Thymus (tissue), 11 donors: ENCODE measurements at regions not wholly inside any gene's neighbourhood (a gene's known extent, or its start where the extent isn't known, plus 50 kb on each side); places are given as distances from the start of the nearest gene placed in this dataset.

Source experiments
- DNase-seq, 9 donors: peaks; one replicate each; pipeline ENCODE4 v3.0.0-alpha.2; 2013; ENCODE audit warnings: low spot score in 9 of 9, low read depth in 6 of 9, missing footprints in 1 of 9
- H3K27ac ChIP-seq, 2 donors: one replicate each; pipeline ENCODE4 v1.5.1; 2013; ENCODE audit warnings: control low read depth in 1 of 2, low read depth in 1 of 2, low read length in 1 of 2, mild to moderate bottlenecking in 1 of 2, moderate library complexity in 1 of 2
- H3K27me3 ChIP-seq, 2 donors: one replicate each; pipeline ENCODE4 v1.5.1; 2013; ENCODE audit warnings: low read length in 1 of 2; ENCODE audit not compliant: control insufficient read depth in 2 of 2, insufficient read depth in 1 of 2
- H3K36me3 ChIP-seq, 2 donors: one replicate each; pipeline ENCODE4 v1.5.1; 2013; ENCODE audit warnings: low read length in 1 of 2, mild to moderate bottlenecking in 1 of 2, moderate library complexity in 1 of 2; ENCODE audit not compliant: control insufficient read depth in 2 of 2, insufficient read depth in 2 of 2
- H3K4me1 ChIP-seq, 2 donors: one replicate each; pipeline ENCODE4 v1.5.1; 2013; ENCODE audit warnings: low read length in 2 of 2; ENCODE audit not compliant: control insufficient read depth in 2 of 2, insufficient read depth in 2 of 2
- H3K4me3 ChIP-seq, 2 donors: one replicate each; pipeline ENCODE4 v1.5.1; 2013; ENCODE audit warnings: low read length in 2 of 2, control low read depth in 1 of 2, mild to moderate bottlenecking in 1 of 2
- H3K9me3 ChIP-seq, 2 donors: one replicate each; pipeline ENCODE4 v1.5.1; 2013; ENCODE audit warnings: low read length in 1 of 2, mild to moderate bottlenecking in 1 of 2; ENCODE audit not compliant: control insufficient read depth in 2 of 2, insufficient read depth in 1 of 2
- WGBS: extraction: QIAGEN DNeasy Blood & Tissue Kit; methylation state at CpG from one replicate; pipeline ENCODE4 v1.1.7; 2013; 5-methylcytosine and 5-hydroxymethylcytosine counted together
- donor health status: healthy.

DNA sequence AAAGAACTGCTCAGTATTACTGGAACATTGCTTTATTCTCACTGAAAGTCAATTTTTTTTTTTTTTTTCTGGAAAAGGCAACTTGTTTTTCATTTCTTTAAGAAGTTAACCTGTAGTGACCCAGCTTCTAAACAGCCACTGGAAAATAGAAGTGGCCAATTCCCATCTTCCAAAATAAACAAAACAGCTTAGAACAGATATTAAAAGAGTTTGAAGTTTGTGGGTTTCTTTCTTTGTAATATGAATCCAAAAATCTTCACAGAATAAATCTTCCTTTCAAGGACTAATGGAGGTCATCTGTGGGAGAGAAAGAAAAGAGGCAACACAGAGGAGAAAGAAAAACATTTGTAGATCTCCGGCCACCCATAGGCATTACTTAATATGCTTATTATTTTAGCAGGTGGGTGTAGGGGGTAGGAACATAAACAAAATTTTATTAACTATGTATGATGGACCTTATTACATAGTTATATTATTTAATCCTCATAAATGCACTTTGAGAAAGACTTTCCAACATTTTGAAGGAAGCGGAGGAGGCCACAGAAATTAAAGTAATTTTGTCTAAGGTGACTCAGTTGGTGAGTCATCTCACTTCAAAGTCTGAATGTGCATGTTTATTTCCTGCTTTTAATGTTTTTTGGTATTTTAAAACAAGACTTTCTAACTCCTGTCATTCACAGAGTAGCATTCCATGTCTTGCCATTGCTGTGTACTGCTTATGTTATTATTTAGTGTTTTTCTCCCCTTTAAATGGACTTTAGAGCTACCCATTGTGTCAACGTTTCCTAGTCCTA is 1791.8 kb upstream of the WWC1 start:
- Histone ChIP-seq H3K36me3 (no peaks in the 10 kb centered on the region), H3K4me1 (no peaks in the 10 kb centered on the region), H3K4me3 (no peak overlapping the region), H3K27me3 (no peaks in the 10 kb centered on the region), H3K27ac (no peak overlapping the region), H3K9me3 (no peaks in the 10 kb centered on the region)
- DNase-seq: no peak
- 86% methylated on average over 3 of the region's 3 CpGs for WGBS

GRCh38 chr5:166503506-166503905 is 1787.9 kb upstream of the WWC1 start:
- Histone ChIP-seq H3K27ac (no peak overlapping the region), H3K4me1 (no peaks in the 10 kb centered on the region), H3K27me3 (no peaks in the 10 kb centered on the region), H3K36me3 (no peaks in the 10 kb centered on the region), H3K4me3 (no peak overlapping the region), H3K9me3 (no peaks in the 10 kb centered on the region)
- 94% methylated on average over 1 of the region's 1 CpG for WGBS
- DNase-seq: no peak

- Histone ChIP-seq H3K36me3 (no peaks in the 10 kb centered on the region), H3K4me1 (no peaks in the 10 kb centered on the region), H3K27me3 (no peaks in the 10 kb centered on the region), H3K27ac (no peak overlapping the region), H3K9me3 (no peaks in the 10 kb centered on the region), H3K4me3 (no peak overlapping the region)
- no peak for DNase-seq
- 96% methylated on average over 2 of the region's 2 CpGs for WGBS
These were observed 1786.4 kb upstream of the WWC1 start for GRCh38 chr5:166505067-166505466.

DNA sequence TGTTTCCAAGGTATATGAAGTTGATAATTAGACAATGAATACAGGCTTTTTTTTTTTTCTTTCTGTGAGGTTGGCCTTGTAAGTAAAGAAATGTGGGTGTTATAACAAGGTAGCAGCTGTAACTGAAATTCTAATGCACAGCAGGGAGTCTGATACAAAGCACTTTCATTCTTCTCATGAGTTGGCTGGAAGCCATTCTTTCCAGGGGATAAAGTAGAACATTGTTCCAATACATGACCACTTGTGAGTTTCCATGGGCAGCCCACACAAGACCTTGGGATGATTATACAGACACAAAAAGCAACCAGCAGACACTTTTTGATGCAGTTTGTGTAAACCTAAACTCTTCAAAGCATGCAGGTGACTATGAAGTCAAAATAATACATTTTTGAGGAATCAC is 1785.9 kb upstream of the WWC1 start:
- DNase-seq: no peak
- H3K27me3 ChIP-seq: no peaks in the 10 kb centered on the region
- H3K27ac ChIP-seq: no peak overlapping the region
- no peaks in the 10 kb centered on the region for H3K9me3 ChIP-seq
- no peak overlapping the region for H3K4me3 ChIP-seq
- H3K4me1 ChIP-seq: no peaks in the 10 kb centered on the region
- H3K36me3 ChIP-seq: no peaks in the 10 kb centered on the region

- Histone ChIP-seq H3K27me3 (no peaks in the 10 kb centered on the region), H3K36me3 (no peaks in the 10 kb centered on the region), H3K4me3 (no peak overlapping the region), H3K4me1 (no peaks in the 10 kb centered on the region), H3K9me3 (no peaks in the 10 kb centered on the region), H3K27ac (no peak overlapping the region)
- no peak for DNase-seq
- 83% methylated on average over 2 of the region's 2 CpGs for WGBS
These were observed 1783.5 kb upstream of the WWC1 start for GRCh38 chr5:166507810-166508425.

GRCh38 chr5:166509085-166509484 is 1782.4 kb upstream of the WWC1 start:
- H3K9me3 ChIP-seq: no peaks in the 10 kb centered on the region
- WGBS: 70% methylated on average over 3 of the region's 3 CpGs
- no peak overlapping the region for H3K27ac ChIP-seq
- peak in 1 of 9 donors; percentile 2 for DNase-seq
- no peaks in the 10 kb centered on the region for H3K36me3 ChIP-seq
- no peaks in the 10 kb centered on the region for H3K27me3 ChIP-seq
- H3K4me1 ChIP-seq: no peaks in the 10 kb centered on the region
- H3K4me3 ChIP-seq: no peak overlapping the region

GRCh38 chr5:166517976-166518375 is 1773.5 kb upstream of the WWC1 start:
- DNase-seq: no peak
- H3K27ac ChIP-seq: no peak overlapping the region
- no peaks in the 10 kb centered on the region for H3K4me1 ChIP-seq
- H3K9me3 ChIP-seq: no peaks in the 10 kb centered on the region
- 75% methylated on average over 5 of the region's 5 CpGs for WGBS
- H3K36me3 ChIP-seq: no peaks in the 10 kb centered on the region
- no peak overlapping the region for H3K4me3 ChIP-seq
- no peaks in the 10 kb centered on the region for H3K27me3 ChIP-seq

GRCh38 chr5:166523206-166523605 is 1768.2 kb upstream of the WWC1 start:
- 95% methylated on average over 2 of the region's 2 CpGs for WGBS
- Histone ChIP-seq H3K4me1 (no peaks in the 10 kb centered on the region), H3K27ac (no peak overlapping the region), H3K4me3 (no peak overlapping the region), H3K9me3 (no peaks in the 10 kb centered on the region), H3K27me3 (no peaks in the 10 kb centered on the region), H3K36me3 (no peaks in the 10 kb centered on the region)
- DNase-seq: no peak

DNA sequence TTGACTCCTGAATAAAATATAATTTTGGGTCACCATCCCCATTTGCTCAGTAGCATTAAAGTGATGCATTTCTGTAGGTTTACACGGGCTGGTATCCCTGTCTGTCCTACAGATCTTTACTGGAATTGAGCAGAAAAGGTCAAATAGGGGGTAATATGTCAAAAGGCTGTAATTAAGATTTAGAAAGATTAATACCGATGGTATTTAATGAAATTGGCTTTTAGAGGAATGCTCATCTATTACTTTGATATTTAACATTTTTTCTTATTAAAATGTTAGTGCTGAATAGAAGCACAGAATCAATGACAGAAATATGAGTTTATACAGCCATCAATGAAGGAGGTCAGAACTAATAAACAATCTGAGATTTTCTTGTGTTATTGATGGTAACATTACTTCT is 1762.2 kb upstream of the WWC1 start:
- 49% methylated on average over 2 of the region's 2 CpGs for WGBS
- no peak overlapping the region for H3K4me3 ChIP-seq
- no peak for DNase-seq
- H3K36me3 ChIP-seq: no peaks in the 10 kb centered on the region
- no peaks in the 10 kb centered on the region for H3K27me3 ChIP-seq
- H3K27ac ChIP-seq: no peak overlapping the region
- H3K4me1 ChIP-seq: no peaks in the 10 kb centered on the region
- H3K9me3 ChIP-seq: no peaks in the 10 kb centered on the region
